ENCODE measurements at regions not wholly inside any gene's neighbourhood (a gene's known extent, or its start where the extent isn't known, plus 50 kb on each side); places are given as distances from the start of the nearest gene placed in this dataset.

- no peak for TF ChIP-seq CTCF (IDR thresholded peaks at IDR 0.05; ENCODE audit: control insufficient read depth, insufficient read depth, low read depth, low read length, missing control alignments)
- no peak for DNase-seq (ENCODE audit: low read depth)
- H3K4me3 ChIP-seq (ENCODE audit: control insufficient read depth, low read depth, low read length), result no peak overlapping the region
These were observed 766.9 kb upstream of the FBXO33 start for GRCh38 chr14:40199101-40199500.

GRCh38 chr14:40197344-40197743 is 765.1 kb upstream of the FBXO33 start:
- DNase-seq (ENCODE audit: low read depth), result no peak
- no peak for TF ChIP-seq CTCF (IDR thresholded peaks at IDR 0.05; ENCODE audit: control insufficient read depth, insufficient read depth, low read depth, low read length, missing control alignments)
- no peak overlapping the region for H3K4me3 ChIP-seq (ENCODE audit: control insufficient read depth, low read depth, low read length)

- no peak for TF ChIP-seq CTCF (IDR thresholded peaks at IDR 0.05; ENCODE audit: control insufficient read depth, insufficient read depth, low read depth, low read length, missing control alignments)
- H3K4me3 ChIP-seq (ENCODE audit: control insufficient read depth, low read depth, low read length), result no peak overlapping the region
- no peak for DNase-seq (ENCODE audit: low read depth)
These were observed 755.8 kb upstream of the FBXO33 start for GRCh38 chr14:40188006-40188405.

- DNase-seq (ENCODE audit: low read depth), result no peak
- no peak for TF ChIP-seq CTCF (IDR thresholded peaks at IDR 0.05; ENCODE audit: control insufficient read depth, insufficient read depth, low read depth, low read length, missing control alignments)
- H3K4me3 ChIP-seq (ENCODE audit: control insufficient read depth, low read depth, low read length), result no peak overlapping the region
These were observed 731.9 kb upstream of the FBXO33 start for GRCh38 chr14:40164083-40164482.

- H3K4me3 ChIP-seq (ENCODE audit: control insufficient read depth, low read depth, low read length), result no peak overlapping the region
- no peak for DNase-seq (ENCODE audit: low read depth)
- no peak for TF ChIP-seq CTCF (IDR thresholded peaks at IDR 0.05; ENCODE audit: control insufficient read depth, insufficient read depth, low read depth, low read length, missing control alignments)
These were observed 707.4 kb upstream of the FBXO33 start for GRCh38 chr14:40139657-40140056.

GRCh38 chr14:40133463-40133862 is 701.2 kb upstream of the FBXO33 start:
- H3K4me3 ChIP-seq (ENCODE audit: control insufficient read depth, low read depth, low read length), result no peak overlapping the region
- no peak for DNase-seq (ENCODE audit: low read depth)
- no peak for TF ChIP-seq CTCF (IDR thresholded peaks at IDR 0.05; ENCODE audit: control insufficient read depth, insufficient read depth, low read depth, low read length, missing control alignments)

GRCh38 chr14:40129159-40129558 is 696.9 kb upstream of the FBXO33 start:
- H3K4me3 ChIP-seq (ENCODE audit: control insufficient read depth, low read depth, low read length), result no peak overlapping the region
- TF ChIP-seq CTCF (IDR thresholded peaks at IDR 0.05; ENCODE audit: control insufficient read depth, insufficient read depth, low read depth, low read length, missing control alignments), result no peak
- DNase-seq (ENCODE audit: low read depth), result no peak

Data from AG09309 (cell line).